ENCODE measurements at regions not wholly inside any gene's neighbourhood (a gene's known extent, or its start where the extent isn't known, plus 50 kb on each side); places are given as distances from the start of the nearest gene placed in this dataset.

DNA sequence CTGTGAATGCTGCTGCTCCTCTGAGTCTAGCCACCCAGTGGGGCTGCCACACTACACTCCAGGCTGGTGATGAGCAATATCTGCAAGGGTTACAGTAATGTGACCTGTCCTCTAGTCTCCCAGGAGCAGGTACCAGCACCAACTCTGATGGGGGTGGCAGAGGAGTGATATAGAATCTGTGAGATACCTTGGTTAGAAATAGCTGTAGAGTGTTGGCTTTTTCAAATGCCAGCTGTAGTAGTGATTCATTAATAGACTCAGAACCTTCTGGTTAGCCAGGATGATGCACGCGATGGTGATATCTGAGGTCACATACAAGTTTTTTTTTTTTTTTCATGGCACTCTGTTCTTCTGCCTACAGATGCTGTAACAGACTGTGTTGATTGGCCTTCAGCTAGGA lies 757.1 kb downstream of the INHBA start:
- DNase-seq, result no peak
- no peak overlapping the region for H3K4me3 ChIP-seq (ENCODE audit: low read length)
- ATAC-seq (ENCODE audit: poor library complexity), result no peak
- Mint-ChIP-seq H3K4me3 (no peak overlapping the region), H3K36me3 (ENCODE audit: low read depth) (no peaks in the 10 kb centered on the region), H3K4me1 (ENCODE audit: low read depth) (no peaks in the 10 kb centered on the region), H3K27ac (no peak overlapping the region), H3K9me3 (peaks cover 14% of the 10 kb centered on the region), H3K27me3 (no peaks in the 10 kb centered on the region)
- CTCF ChIA-PET, result no interaction called here
- intact Hi-C loops (cut with DNase I, micrococcal nuclease), result no loop called here
- no peaks in the 10 kb centered on the region for H3K36me3 ChIP-seq (ENCODE audit: insufficient read depth, low read length)
- no peaks in the 10 kb centered on the region for H3K4me1 ChIP-seq (ENCODE audit: insufficient read depth, low read length)
- H3K9me3 ChIP-seq (ENCODE audit: control insufficient read depth in 1 of 2, insufficient read depth in 1 of 2, low read length in 2 of 2), result peaks cover 3 to 23% of the 10 kb centered on the region in 2 experiments
- TF ChIP-seq, protein P1, sequence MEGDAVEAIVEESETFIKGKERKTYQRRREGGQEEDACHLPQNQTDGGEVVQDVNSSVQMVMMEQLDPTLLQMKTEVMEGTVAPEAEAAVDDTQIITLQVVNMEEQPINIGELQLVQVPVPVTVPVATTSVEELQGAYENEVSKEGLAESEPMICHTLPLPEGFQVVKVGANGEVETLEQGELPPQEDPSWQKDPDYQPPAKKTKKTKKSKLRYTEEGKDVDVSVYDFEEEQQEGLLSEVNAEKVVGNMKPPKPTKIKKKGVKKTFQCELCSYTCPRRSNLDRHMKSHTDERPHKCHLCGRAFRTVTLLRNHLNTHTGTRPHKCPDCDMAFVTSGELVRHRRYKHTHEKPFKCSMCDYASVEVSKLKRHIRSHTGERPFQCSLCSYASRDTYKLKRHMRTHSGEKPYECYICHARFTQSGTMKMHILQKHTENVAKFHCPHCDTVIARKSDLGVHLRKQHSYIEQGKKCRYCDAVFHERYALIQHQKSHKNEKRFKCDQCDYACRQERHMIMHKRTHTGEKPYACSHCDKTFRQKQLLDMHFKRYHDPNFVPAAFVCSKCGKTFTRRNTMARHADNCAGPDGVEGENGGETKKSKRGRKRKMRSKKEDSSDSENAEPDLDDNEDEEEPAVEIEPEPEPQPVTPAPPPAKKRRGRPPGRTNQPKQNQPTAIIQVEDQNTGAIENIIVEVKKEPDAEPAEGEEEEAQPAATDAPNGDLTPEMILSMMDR (IDR thresholded peaks at IDR 0.05), result no peak
- POLR2A ChIA-PET, result no interaction called here
- H3K27ac ChIP-seq (ENCODE audit: low read depth in 1 of 2, low read length in 2 of 2), result no peak overlapping the region
- no peaks in the 10 kb centered on the region for H3K27me3 ChIP-seq (ENCODE audit: control insufficient read depth in 1 of 2, insufficient read depth in 2 of 2, low read length in 2 of 2)

DNA sequence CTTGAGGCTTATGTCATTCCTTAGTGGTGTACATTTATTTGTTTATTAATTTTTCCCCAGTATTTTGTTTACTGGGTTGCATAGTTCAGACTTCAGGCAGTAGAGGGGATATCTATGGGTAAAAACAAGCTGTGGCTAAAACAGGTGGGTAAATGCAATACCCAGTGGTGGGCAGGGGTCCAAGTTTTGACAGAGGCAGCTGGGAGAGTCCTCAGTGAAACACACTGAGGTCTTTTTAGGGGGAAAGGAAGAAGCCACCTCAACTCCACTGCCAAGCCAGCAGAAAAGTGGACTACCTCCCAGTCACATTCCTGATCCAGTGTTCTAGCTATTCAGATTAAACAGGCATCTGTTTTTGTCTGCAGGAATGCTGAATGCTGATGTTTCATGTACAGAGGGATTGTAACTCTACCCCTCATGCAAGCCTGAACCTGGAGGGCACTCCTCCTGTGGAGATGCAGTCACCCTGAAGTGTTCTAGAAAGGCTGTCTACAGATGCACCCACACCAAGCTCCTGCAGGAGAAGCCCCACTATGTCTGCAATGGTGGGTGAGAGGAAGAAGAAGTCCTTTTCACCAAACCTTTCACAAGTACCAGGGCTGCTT lies 757.8 kb downstream of the INHBA start:
- Histone ChIP-seq H3K9me3 (ENCODE audit: control insufficient read depth in 1 of 2, insufficient read depth in 1 of 2, low read length in 2 of 2) (peaks cover 3 to 23% of the 10 kb centered on the region in 2 experiments), H3K27ac (ENCODE audit: low read depth in 1 of 2, low read length in 2 of 2) (no peak overlapping the region), H3K36me3 (ENCODE audit: insufficient read depth, low read length) (no peaks in the 10 kb centered on the region), H3K27me3 (ENCODE audit: control insufficient read depth in 1 of 2, insufficient read depth in 2 of 2, low read length in 2 of 2) (no peaks in the 10 kb centered on the region), H3K4me3 (ENCODE audit: low read length) (no peak overlapping the region), H3K4me1 (ENCODE audit: insufficient read depth, low read length) (no peaks in the 10 kb centered on the region)
- ATAC-seq (ENCODE audit: poor library complexity), result no peak
- ChIA-PET CTCF (no interaction called here), POLR2A (no interaction called here)
- peaks cover 17% of the 10 kb centered on the region for H3K9me3 Mint-ChIP-seq
- H3K27ac Mint-ChIP-seq, result no peak overlapping the region
- no peak overlapping the region for H3K4me3 Mint-ChIP-seq
- intact Hi-C loops (cut with DNase I, micrococcal nuclease), result no loop called here
- no peaks in the 10 kb centered on the region for H3K27me3 Mint-ChIP-seq
- TF ChIP-seq, protein P1 (IDR thresholded peaks at IDR 0.05), result no peak
- H3K36me3 Mint-ChIP-seq (ENCODE audit: low read depth), result no peaks in the 10 kb centered on the region
- DNase-seq, result no peak
- H3K4me1 Mint-ChIP-seq (ENCODE audit: low read depth), result no peaks in the 10 kb centered on the region

DNA sequence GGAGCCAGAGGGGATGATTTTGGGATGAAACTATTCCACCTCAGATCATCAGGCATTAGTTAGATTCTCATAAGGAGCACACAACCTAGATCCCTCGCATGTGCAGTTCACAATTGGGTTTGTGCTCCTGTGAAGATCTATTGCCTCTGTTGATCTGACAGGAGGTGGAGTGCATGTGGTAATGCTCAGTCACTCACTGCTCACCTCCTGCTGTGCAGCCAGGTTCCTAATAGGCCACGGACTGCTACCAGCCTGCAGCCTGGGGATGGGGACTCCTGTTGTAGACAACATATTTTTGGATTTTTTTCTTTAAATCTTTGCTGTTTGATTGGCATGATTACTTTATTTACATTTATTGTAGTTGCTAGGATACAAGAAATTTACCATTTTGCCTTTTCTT lies 765.0 kb downstream of the INHBA start:
- H3K4me3 ChIP-seq (ENCODE audit: low read length), result no peak overlapping the region
- POLR2A ChIA-PET, result no interaction called here
- H3K36me3 ChIP-seq (ENCODE audit: insufficient read depth, low read length), result no peaks in the 10 kb centered on the region
- CTCF ChIA-PET, result no interaction called here
- ATAC-seq (ENCODE audit: poor library complexity), result no peak
- H3K4me1 Mint-ChIP-seq (ENCODE audit: low read depth), result no peaks in the 10 kb centered on the region
- H3K4me3 Mint-ChIP-seq, result no peak overlapping the region
- peaks cover 8% of the 10 kb centered on the region for H3K9me3 Mint-ChIP-seq
- H3K27ac Mint-ChIP-seq, result no peak overlapping the region
- H3K27ac ChIP-seq (ENCODE audit: low read depth in 1 of 2, low read length in 2 of 2), result no peak overlapping the region
- H3K9me3 ChIP-seq (ENCODE audit: control insufficient read depth in 1 of 2, insufficient read depth in 1 of 2, low read length in 2 of 2), result peaks cover 0 to 6% of the 10 kb centered on the region in 2 experiments
- no peaks in the 10 kb centered on the region for H3K27me3 Mint-ChIP-seq
- TF ChIP-seq, protein P1 (IDR thresholded peaks at IDR 0.05), result no peak
- no peaks in the 10 kb centered on the region for H3K27me3 ChIP-seq (ENCODE audit: control insufficient read depth in 1 of 2, insufficient read depth in 2 of 2, low read length in 2 of 2)
- intact Hi-C loops (cut with DNase I, micrococcal nuclease), result no loop called here
- H3K4me1 ChIP-seq (ENCODE audit: insufficient read depth, low read length), result no peaks in the 10 kb centered on the region
- DNase-seq, result no peak
- H3K36me3 Mint-ChIP-seq (ENCODE audit: low read depth), result no peaks in the 10 kb centered on the region
